ENCODE measurements at regions not wholly inside any gene's neighbourhood (a gene's known extent, or its start where the extent isn't known, plus 50 kb on each side); places are given as distances from the start of the nearest gene placed in this dataset.

DNA sequence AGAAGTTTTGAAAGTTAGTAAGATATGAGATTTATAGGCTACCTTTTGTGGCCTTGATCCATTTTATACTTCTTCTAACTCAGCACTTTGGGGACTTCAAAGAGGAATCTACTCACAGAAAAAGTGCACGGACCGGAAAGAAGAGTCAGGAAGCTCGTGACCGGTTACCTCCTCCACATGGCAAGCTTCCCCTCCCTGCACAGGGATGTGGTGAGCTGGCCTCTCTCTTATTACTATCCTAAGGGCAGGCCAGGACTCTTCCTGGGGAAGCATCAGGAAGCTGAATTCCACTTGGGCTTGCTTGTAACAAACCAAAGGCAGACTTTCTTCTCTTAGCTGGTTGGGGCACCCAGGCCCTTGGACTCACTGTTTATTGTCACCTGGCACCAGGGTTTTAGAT is 170.8 kb upstream of the GLI3 start:
- H3K27ac ChIP-seq = no peak overlapping the region
- DNase-seq (ENCODE audit: low read depth, low spot score) = no peak

DNA sequence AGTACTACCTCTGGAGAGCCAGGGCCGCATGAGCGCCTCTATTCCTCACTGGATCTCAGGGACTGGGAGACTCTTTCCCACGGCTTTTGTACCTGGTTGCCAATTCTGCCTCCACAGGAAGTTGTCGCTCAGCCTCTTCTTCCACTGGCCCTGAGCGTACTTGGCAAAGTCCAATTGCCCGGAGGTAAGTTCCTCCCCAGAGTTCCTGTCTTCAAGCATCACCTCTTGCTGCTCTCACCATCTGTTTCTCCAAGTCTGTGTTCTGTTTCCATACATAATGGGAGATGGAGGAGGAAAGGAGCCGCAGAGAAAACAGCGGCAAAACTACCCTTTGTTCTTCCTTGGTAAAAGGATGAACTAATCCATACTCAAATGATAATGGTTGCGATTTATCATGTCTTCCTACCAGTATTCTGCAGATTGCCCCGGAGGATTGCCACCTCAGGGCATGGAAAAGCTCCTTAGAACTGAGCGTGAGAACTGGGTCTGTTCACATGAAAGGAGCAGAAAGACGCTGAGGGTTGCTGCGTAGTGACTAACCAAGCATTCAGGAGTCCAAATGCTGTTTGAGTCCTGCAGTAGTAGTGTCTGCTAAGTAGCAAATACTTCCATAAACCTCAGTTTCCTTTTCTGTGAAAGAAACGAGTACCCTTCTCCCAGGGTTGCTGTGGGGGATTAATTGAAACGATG is 170.2 kb upstream of the GLI3 start:
- DNase-seq (ENCODE audit: low read depth, low spot score) = no peak

DNA sequence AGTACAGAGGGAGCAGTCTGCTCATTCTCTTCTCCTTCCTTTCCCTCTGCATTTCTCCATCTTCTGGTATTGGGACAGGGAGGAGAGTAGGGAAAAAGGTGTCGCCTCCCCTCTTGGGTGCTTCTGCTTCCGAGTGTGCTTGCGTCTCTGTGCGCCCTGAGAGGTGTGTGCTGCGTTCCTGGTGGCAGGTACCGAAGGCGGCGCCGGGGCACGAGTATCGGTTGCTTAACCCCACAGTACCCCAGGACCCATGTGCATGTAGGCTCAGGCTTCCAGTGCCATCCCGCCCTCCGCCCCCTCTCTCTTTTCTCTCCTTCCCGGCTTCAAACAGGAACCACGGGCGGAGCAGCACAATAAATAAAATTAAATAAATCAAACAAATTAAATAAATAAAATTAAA is 169.3 kb upstream of the GLI3 start:
- H3K27ac ChIP-seq = no peak overlapping the region
- no peak for DNase-seq (ENCODE audit: low read depth, low spot score)

More for the DNA sequence above, 170.2 kb upstream of the GLI3 start:
- H3K27ac ChIP-seq = no peak overlapping the region

DNA sequence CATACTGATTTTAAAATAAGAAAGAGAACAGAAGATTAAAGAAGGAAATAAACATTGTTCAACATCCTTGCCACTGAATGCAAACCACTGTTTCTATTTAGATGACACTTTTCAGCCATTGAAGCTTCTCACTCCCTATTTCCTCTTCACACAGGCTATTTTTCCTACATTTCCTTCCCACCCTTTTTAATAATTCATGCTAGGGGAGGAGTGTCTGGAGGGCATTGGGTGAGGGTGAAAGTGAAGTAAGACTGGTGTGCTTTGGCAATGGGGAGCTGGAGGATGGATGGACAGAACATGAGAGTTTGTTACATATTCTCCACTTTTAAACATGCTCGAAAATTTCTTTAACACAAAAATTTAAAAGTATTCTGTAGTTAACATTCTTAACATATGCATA is 168.8 kb upstream of the GLI3 start:
- no peak for DNase-seq (ENCODE audit: low read depth, low spot score)
- H3K27ac ChIP-seq = no peak overlapping the region

DNA sequence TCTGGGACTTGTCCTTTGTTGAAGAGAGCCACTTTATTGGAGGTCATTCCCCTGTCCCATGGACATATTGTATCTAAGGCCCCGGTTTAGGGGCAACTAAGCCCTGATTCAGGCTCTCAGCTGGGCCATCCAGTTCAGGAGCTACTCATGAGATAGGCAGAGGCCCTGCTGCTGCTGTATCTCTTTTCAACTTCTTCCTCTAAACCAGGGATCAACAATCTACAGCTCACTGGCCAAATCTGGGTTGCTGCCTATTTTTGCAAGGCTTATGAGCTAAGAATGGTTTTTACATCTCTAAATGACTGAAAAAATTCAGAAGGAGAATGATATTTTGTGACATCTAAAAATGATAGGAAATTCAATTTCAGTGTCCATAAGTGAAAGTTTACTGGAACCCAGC is 166.8 kb upstream of the GLI3 start:
- no peak for DNase-seq (ENCODE audit: low read depth, low spot score)
- H3K27ac ChIP-seq = no peak overlapping the region

DNA sequence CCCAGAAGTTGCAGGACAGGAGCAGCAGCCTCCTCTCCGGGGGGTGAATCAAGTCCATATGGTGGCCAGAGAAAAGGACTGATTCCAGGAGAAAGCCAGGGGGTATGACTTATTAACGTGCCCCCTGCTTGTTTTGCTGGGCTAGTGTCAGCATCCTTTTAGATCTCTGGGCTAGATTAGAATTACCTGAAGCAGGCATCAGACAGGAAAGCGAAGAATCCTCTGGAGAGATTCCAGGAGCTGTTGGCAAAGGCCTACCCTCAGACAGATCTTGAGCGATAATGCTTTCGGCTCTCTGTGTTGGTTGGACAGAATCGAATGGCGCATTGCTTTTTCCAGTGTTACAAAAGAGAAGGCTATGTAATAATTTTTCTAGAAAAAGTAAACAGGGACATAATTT is 164.0 kb upstream of the GLI3 start:
- DNase-seq (ENCODE audit: low read depth, low spot score) = no peak

DNA sequence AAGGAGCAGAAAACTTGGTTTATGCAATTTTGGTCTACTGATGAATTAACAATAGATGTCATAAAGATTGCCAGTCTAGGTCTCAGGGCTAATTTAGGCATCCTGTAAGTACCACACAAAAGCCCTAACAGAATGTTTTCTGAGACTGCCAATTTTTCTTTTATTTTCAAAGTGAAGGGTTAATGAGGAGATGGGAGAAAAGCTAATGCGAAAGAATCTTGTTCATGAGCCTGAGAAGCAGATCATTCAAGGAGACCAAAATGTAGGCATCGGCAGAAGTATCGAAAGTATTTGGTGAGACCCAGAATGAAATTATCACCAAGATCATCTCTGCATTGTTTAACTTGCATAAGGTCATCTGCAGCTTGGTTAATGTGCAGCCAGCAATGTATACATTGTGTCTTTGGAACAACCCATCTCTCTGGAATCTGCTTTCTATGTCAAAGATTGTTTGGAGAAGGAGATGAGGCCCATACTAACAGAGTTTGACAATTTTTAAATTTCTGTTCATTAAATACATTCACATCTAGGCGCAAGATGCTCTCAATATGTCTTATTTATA is 163.3 kb upstream of the GLI3 start:
- no peak overlapping the region for H3K27ac ChIP-seq
- no peak for DNase-seq (ENCODE audit: low read depth, low spot score)

More for the DNA sequence above, 164.0 kb upstream of the GLI3 start:
- H3K27ac ChIP-seq = no peak overlapping the region

DNA sequence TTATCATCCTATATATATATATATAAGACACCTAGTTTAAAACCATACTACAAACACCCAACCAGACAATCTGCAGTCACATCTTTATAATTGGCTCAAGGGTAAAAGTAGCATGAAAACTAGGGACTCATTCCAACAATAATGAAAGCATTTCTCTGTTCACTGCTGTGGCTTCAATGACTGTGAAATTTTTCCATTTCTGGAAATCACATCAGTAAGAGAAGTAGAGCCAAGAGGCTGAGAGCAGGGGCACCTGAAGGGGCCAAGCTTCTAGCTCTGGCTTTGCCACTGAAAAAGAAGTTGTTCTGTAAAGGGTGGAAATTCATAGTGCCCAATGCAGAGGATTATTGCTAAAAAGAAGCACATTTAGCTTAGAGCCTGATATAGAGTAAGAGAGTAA is 158.6 kb upstream of the GLI3 start:
- no peak overlapping the region for H3K27ac ChIP-seq
- DNase-seq (ENCODE audit: low read depth, low spot score) = no peak

DNA sequence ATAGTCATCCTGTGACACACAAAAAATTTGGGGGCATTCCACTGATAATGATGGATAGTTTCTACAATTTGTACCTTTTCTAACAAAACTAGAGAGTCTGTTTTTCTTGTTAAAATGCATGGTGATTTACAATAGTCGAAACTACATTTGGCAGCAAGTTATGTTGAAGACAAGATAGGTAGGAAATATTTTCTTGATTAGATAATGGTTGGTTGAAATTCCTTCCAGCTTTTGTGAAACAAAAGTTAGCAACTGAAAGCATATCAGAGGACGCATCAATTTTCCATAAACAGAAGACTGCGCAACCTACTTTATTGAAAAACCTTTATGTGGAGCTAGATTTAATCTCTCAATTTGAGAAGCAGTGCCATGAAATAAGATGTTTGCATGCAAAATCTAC is 155.8 kb upstream of the GLI3 start:
- DNase-seq (ENCODE audit: low read depth, low spot score) = no peak
- H3K27ac ChIP-seq = no peak overlapping the region

DNA sequence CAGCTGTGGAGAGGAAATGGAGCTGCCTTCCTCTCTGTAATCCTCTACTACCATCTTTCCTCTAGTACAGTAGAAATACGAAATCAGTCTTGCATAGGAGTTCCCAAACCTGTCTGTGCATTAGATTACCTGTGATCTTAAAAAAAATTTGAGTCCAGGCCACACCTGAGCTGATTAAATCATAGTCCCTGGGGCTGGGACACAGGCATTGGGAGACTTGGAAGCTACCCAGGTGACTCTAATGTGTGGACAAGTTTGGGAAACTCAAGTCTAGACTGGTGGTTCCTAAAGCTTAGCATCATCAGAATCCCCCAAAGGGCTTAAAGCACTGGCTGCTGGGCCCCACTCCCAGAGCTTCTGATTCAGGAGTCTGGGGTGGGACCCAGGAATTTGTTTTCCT is 152.7 kb upstream of the GLI3 start:
- no peak overlapping the region for H3K27ac ChIP-seq
- no peak for DNase-seq (ENCODE audit: low read depth, low spot score)

DNA sequence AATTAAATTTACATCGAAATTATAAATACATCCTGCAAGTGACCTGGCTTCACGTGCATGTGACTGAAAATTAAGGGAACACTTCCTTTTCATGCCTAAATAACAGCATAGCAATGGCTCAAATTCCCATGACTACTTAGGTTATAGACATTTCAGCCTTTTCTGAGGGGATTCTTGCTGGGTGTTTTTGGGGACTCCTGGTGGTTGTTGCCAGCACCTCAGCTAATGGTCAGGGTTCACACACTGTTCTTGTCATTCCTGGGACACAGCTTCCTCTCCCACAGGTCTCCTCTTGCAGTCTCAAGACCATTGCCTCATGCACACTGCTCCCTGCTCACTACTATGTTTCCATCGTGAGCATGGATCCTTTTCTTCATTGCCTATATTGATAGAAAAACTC is 148.9 kb upstream of the GLI3 start:
- no peak overlapping the region for H3K27ac ChIP-seq
- DNase-seq (ENCODE audit: low read depth, low spot score) = no peak

DNA sequence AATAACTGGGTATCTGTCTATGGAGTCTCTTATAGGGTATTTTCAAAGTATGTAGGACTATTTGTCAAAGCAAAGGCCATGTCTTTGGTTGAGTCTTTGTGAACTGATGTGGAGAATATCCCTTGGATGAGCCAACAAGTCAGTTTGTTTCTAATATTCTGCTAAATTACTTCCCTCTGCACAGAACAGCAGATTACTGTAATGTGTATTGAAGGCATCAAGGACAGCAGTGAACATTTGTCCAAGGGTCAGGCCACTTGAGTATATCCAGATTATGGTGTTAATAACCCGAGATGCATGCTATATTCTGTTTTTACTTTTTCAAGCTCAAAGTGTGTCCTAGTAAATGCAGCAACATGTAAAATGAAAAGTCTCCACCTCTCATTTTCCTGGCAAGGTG is 144.2 kb upstream of the GLI3 start:
- DNase-seq (ENCODE audit: low read depth, low spot score) = no peak
- H3K27ac ChIP-seq = no peak overlapping the region

DNA sequence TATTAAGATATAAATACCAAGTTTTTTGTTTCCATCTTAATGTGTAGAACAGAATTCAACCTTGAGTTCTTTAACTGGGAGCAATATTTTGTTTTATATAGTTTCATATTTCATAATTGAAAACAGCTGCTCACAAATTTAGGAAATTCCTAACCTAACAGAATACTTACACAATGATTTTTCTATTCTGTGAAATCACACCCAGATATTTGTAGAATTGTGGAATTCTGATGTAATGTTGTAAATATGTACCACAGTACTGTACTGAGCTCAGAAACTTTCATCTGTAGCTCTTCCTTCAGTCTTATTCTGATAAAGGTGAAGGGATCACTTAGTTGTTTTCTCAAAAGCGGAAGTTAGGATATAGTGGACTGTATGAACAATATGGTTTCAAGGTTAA is 143.4 kb upstream of the GLI3 start:
- no peak overlapping the region for H3K27ac ChIP-seq
- no peak for DNase-seq (ENCODE audit: low read depth, low spot score)

DNA sequence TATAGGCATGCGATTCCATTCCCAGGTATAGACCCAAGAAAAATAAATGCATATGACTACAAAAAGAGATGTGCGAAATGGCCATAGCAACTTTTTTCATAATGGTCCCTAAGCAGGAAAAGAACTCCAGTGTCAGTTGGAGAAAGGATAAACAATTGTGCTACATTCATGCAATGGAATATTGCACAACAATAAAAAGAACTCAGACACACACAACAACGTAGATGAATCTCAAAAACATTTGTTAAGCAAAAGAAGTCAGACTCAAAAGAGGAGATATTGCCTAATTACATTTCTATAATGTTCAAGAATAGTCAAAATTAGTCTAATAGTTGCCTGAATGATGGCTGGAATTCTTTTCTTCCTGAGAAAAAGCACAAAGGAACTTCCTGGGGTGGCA is 141.1 kb upstream of the GLI3 start:
- no peak overlapping the region for H3K27ac ChIP-seq
- no peak for DNase-seq (ENCODE audit: low read depth, low spot score)

DNA sequence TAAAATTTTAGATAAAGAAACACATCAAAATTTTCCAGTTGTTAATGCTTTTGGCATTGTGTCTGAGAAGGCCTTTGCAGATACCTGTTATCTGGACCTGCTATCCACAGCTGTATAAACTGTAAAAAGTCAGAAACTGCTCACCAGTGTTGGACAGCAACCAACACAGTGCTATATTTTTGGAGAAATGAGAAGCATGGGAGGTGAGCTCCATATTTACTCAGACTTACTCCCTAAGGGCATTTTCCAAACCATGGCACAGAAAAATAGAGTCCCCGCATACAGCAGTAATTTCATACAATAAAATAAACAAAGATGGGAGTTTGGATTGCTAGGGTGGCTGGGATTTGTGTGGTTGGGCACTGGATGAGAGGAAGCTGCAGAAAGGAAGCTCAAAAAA is 136.3 kb upstream of the GLI3 start:
- DNase-seq (ENCODE audit: low read depth, low spot score) = no peak
- no peak overlapping the region for H3K27ac ChIP-seq

DNA sequence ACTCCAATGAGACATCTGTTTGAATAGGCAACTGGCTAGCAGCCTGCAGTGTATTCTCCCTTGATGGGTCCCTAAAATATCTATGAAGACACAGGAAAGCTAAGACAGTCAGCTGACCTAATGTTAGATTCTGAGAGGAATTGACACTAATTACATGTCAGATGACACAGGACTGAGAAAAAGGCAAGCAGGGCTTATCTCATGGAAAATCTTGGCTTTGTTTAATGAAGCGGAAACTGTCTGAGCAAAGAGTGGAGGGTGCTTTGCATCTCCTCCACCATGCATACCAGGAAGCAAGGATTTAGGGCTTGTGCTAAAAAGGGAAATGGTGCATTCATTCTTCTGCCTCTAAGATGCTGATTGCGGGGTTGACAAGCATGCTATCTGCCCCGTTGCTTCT is 135.5 kb upstream of the GLI3 start:
- H3K27ac ChIP-seq = no peak overlapping the region
- DNase-seq (ENCODE audit: low read depth, low spot score) = no peak

DNA sequence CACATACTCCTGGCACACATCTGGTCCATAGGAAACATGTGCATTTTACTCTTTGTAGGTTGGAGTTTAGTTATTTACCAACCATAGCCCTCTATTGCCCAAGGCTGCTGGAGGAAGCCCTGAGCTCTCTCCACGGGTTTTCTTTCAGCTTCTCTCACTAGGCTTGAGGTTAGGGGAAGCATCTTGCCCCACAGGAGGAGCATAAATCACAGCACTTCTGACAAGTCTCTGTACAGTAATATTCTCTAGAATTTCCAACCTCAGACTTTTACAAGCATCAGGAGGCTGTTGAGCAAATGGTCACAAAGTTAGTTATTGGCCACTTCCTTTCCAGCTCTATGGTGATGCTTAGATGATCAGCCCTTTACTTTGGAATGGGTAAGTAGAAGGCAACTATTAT is 122.9 kb upstream of the GLI3 start:
- H3K27ac ChIP-seq = no peak overlapping the region
- DNase-seq (ENCODE audit: low read depth, low spot score) = no peak

DNA sequence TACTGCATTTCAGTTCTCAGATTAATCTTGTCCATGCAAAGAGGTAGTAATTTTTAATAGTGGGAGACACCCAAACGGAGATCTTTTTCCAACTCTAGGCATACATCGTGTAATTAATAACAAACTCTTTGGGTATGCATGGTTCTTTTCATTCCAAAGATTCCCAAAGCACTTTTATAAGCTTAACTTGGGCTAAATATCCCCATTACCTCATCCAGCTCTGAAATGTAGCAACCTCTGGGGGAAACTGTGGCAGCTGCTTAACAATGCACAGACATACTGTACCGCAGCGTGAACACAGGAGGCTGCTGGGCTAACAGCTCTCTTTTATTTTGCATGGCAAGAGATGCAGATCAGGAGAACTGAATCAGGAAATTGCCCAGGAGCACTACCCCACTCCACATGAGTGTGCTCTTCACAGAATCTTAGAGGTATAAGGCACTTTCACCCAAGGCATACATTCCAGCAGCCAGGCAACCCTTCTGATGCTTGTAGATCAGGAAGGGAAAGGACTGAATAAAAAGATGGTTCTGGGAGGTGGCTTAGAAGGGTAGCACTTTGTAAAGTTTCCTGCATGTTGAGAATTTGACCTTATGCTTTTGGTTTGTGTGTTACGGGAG is 114.4 kb upstream of the GLI3 start:
- DNase-seq (ENCODE audit: low read depth, low spot score) = no peak
- no peak overlapping the region for H3K27ac ChIP-seq

DNA sequence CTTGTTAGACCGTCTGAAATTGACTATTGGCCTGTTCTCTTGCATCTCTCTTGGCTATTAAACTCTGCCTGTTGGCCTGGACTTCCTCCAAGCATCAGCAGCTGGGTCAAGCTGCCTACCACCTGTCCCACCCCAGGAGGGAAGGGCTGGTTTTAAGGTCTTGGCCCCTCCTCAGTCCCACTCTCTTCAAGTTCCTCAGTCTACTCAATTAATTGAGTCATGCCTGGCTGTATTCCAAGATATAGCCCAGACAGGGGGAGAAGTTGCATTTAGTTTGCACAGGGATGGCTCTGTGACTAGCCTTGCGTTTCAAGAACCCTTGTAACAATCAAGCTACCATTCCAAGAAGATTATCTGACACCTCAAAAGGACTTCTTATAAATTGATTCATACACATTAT is 113.8 kb upstream of the GLI3 start:
- DNase-seq (ENCODE audit: low read depth, low spot score) = no peak
- no peak overlapping the region for H3K27ac ChIP-seq

DNA sequence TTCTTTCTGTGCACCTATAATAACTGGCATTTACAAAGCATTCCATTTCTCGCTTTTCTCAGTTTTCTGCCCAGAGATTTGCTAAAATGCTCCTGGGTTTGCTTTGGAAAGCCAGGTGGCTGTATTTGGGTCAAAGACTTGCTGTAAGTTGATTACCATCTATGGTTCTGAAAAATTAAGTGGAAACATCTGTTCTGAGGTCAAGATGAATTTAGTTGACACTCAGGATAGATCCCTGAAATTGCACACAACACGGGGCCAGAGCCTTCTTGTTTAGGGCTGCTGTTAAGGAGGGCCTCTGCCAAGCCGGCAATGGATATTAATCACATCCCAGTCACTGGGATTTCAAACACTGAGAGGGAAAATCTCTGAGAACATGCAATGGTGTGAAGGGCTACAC is 111.6 kb upstream of the GLI3 start:
- DNase-seq (ENCODE audit: low read depth, low spot score) = no peak
- H3K27ac ChIP-seq = no peak overlapping the region

DNA sequence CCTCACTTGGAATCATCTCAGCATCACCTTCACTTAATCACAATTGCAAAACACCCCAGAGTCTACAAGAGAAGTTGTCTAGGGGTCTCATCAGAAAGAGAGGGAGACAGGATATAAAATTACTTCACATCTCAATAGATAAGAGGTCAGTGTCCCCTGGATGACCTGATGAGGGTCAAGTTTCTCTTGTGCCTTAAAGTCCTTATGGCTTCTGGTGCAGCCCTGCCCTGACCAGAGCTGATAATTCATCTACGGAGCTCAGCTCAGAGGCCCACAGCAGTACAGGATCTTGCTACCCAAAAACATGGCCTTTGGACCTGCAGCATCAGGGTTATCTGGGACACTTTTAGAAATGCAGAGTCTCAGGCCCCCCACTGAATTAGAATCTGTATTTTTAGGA is 111.1 kb upstream of the GLI3 start:
- H3K27ac ChIP-seq = no peak overlapping the region
- no peak for DNase-seq (ENCODE audit: low read depth, low spot score)

DNA sequence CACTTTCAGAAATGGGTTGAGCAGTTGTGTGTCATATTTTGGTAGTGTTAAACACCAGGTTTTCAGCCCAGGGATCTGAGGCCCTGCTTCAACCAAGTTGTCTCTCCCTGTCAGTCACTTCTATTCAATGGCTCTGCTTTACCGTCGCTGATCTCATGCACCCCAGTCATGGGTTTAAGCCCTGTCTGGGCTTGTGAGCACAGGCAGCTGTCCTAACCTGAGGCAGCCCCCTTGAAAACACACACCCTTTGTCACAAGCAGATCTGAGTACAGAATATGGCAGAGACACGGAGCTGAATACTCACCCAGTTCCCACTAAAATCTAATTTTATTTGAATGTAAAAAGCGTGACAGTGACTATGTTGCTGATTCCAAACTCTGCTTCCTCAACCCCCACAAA is 110.6 kb upstream of the GLI3 start:
- peak; percentile 14 for DNase-seq (ENCODE audit: low read depth, low spot score)
- no peak overlapping the region for H3K27ac ChIP-seq
